ENCODE measurements at regions not wholly inside any gene's neighbourhood (a gene's known extent, or its start where the extent isn't known, plus 50 kb on each side); places are given as distances from the start of the nearest gene placed in this dataset.

GRCh38 chr1:82565146-82565545 is 764.4 kb downstream of the ADGRL2 start:
- H3K4me1 ChIP-seq (ENCODE audit: insufficient read depth, low read length): no peaks in the 10 kb centered on the region
- H3K27me3 ChIP-seq (ENCODE audit: insufficient read depth, low read length): no peaks in the 10 kb centered on the region
- H3K4me3 ChIP-seq (ENCODE audit: low read length): no peak overlapping the region
- no peaks in the 10 kb centered on the region for H3K9me3 ChIP-seq (ENCODE audit: low read depth, low read length)

- H3K4me3 ChIP-seq (ENCODE audit: low read length): no peak overlapping the region
- no peaks in the 10 kb centered on the region for H3K27me3 ChIP-seq (ENCODE audit: insufficient read depth, low read length)
- H3K9me3 ChIP-seq (ENCODE audit: low read depth, low read length): no peaks in the 10 kb centered on the region
- no peaks in the 10 kb centered on the region for H3K4me1 ChIP-seq (ENCODE audit: insufficient read depth, low read length)
These were observed 763.6 kb downstream of the ADGRL2 start for GRCh38 chr1:82564333-82564732.

- Histone ChIP-seq H3K4me1 (ENCODE audit: insufficient read depth, low read length) (no peaks in the 10 kb centered on the region), H3K4me3 (ENCODE audit: low read length) (no peak overlapping the region), H3K27me3 (ENCODE audit: insufficient read depth, low read length) (no peaks in the 10 kb centered on the region), H3K9me3 (ENCODE audit: low read depth, low read length) (no peaks in the 10 kb centered on the region)
These were observed 761.7 kb downstream of the ADGRL2 start for GRCh38 chr1:82562448-82562847.

- Histone ChIP-seq H3K27me3 (ENCODE audit: insufficient read depth, low read length) (no peaks in the 10 kb centered on the region), H3K4me3 (ENCODE audit: low read length) (no peak overlapping the region), H3K4me1 (ENCODE audit: insufficient read depth, low read length) (no peaks in the 10 kb centered on the region), H3K9me3 (ENCODE audit: low read depth, low read length) (no peaks in the 10 kb centered on the region)
These were observed 759.8 kb downstream of the ADGRL2 start for GRCh38 chr1:82560566-82560965.

- no peak overlapping the region for H3K4me3 ChIP-seq (ENCODE audit: low read length)
- no peaks in the 10 kb centered on the region for H3K4me1 ChIP-seq (ENCODE audit: insufficient read depth, low read length)
- H3K9me3 ChIP-seq (ENCODE audit: low read depth, low read length): no peaks in the 10 kb centered on the region
- no peaks in the 10 kb centered on the region for H3K27me3 ChIP-seq (ENCODE audit: insufficient read depth, low read length)
These were observed 754.8 kb downstream of the ADGRL2 start for GRCh38 chr1:82555501-82555900.

GRCh38 chr1:82549841-82550240 is 749.1 kb downstream of the ADGRL2 start:
- Histone ChIP-seq H3K9me3 (ENCODE audit: low read depth, low read length) (no peaks in the 10 kb centered on the region), H3K27me3 (ENCODE audit: insufficient read depth, low read length) (no peaks in the 10 kb centered on the region), H3K4me3 (ENCODE audit: low read length) (no peak overlapping the region), H3K4me1 (ENCODE audit: insufficient read depth, low read length) (no peaks in the 10 kb centered on the region)

GRCh38 chr1:82542766-82543165 is 742.0 kb downstream of the ADGRL2 start:
- peaks cover 12% of the 10 kb centered on the region for H3K9me3 ChIP-seq (ENCODE audit: low read depth, low read length)
- no peaks in the 10 kb centered on the region for H3K27me3 ChIP-seq (ENCODE audit: insufficient read depth, low read length)
- H3K4me3 ChIP-seq (ENCODE audit: low read length): no peak overlapping the region
- H3K4me1 ChIP-seq (ENCODE audit: insufficient read depth, low read length): no peaks in the 10 kb centered on the region

- no peaks in the 10 kb centered on the region for H3K4me1 ChIP-seq (ENCODE audit: insufficient read depth, low read length)
- no peaks in the 10 kb centered on the region for H3K27me3 ChIP-seq (ENCODE audit: insufficient read depth, low read length)
- no peak overlapping the region for H3K4me3 ChIP-seq (ENCODE audit: low read length)
- peaks cover 12% of the 10 kb centered on the region for H3K9me3 ChIP-seq (ENCODE audit: low read depth, low read length)
These were observed 741.4 kb downstream of the ADGRL2 start for GRCh38 chr1:82542141-82542540.

GRCh38 chr1:82540006-82540405 is 739.3 kb downstream of the ADGRL2 start:
- H3K9me3 ChIP-seq (ENCODE audit: low read depth, low read length): peaks cover 12% of the 10 kb centered on the region
- no peak overlapping the region for H3K4me3 ChIP-seq (ENCODE audit: low read length)

GRCh38 chr1:82538876-82539275 is 738.1 kb downstream of the ADGRL2 start:
- H3K4me1 ChIP-seq (ENCODE audit: insufficient read depth, low read length): no peaks in the 10 kb centered on the region
- H3K27me3 ChIP-seq (ENCODE audit: insufficient read depth, low read length): no peaks in the 10 kb centered on the region
- H3K4me3 ChIP-seq (ENCODE audit: low read length): no peak overlapping the region
- H3K9me3 ChIP-seq (ENCODE audit: low read depth, low read length): peaks cover 12% of the 10 kb centered on the region

More at GRCh38 chr1:82540006-82540405, 739.3 kb downstream of the ADGRL2 start:
- H3K27me3 ChIP-seq (ENCODE audit: insufficient read depth, low read length): no peaks in the 10 kb centered on the region
- H3K4me1 ChIP-seq (ENCODE audit: insufficient read depth, low read length): no peaks in the 10 kb centered on the region

- no peaks in the 10 kb centered on the region for H3K27me3 ChIP-seq (ENCODE audit: insufficient read depth, low read length)
- H3K9me3 ChIP-seq (ENCODE audit: low read depth, low read length): no peaks in the 10 kb centered on the region
- no peak overlapping the region for H3K4me3 ChIP-seq (ENCODE audit: low read length)
These were observed 734.3 kb downstream of the ADGRL2 start for GRCh38 chr1:82534996-82535395.

GRCh38 chr1:82525378-82525777 is 724.6 kb downstream of the ADGRL2 start:
- Histone ChIP-seq H3K4me1 (ENCODE audit: insufficient read depth, low read length) (no peaks in the 10 kb centered on the region), H3K27me3 (ENCODE audit: insufficient read depth, low read length) (no peaks in the 10 kb centered on the region), H3K9me3 (ENCODE audit: low read depth, low read length) (no peaks in the 10 kb centered on the region), H3K4me3 (ENCODE audit: low read length) (no peak overlapping the region)

More at GRCh38 chr1:82534996-82535395, 734.3 kb downstream of the ADGRL2 start:
- no peaks in the 10 kb centered on the region for H3K4me1 ChIP-seq (ENCODE audit: insufficient read depth, low read length)

GRCh38 chr1:82520611-82521010 is 719.9 kb downstream of the ADGRL2 start:
- H3K4me1 ChIP-seq (ENCODE audit: insufficient read depth, low read length): no peaks in the 10 kb centered on the region
- H3K4me3 ChIP-seq (ENCODE audit: low read length): no peak overlapping the region
- H3K27me3 ChIP-seq (ENCODE audit: insufficient read depth, low read length): no peaks in the 10 kb centered on the region
- H3K9me3 ChIP-seq (ENCODE audit: low read depth, low read length): no peaks in the 10 kb centered on the region

GRCh38 chr1:82517586-82517985 is 716.9 kb downstream of the ADGRL2 start:
- Histone ChIP-seq H3K4me1 (ENCODE audit: insufficient read depth, low read length) (no peaks in the 10 kb centered on the region), H3K9me3 (ENCODE audit: low read depth, low read length) (no peaks in the 10 kb centered on the region), H3K27me3 (ENCODE audit: insufficient read depth, low read length) (no peaks in the 10 kb centered on the region), H3K4me3 (ENCODE audit: low read length) (no peak overlapping the region)

GRCh38 chr1:82515650-82516049 is 714.9 kb downstream of the ADGRL2 start:
- no peaks in the 10 kb centered on the region for H3K4me1 ChIP-seq (ENCODE audit: insufficient read depth, low read length)
- no peaks in the 10 kb centered on the region for H3K27me3 ChIP-seq (ENCODE audit: insufficient read depth, low read length)
- no peak overlapping the region for H3K4me3 ChIP-seq (ENCODE audit: low read length)
- H3K9me3 ChIP-seq (ENCODE audit: low read depth, low read length): no peaks in the 10 kb centered on the region

- Histone ChIP-seq H3K4me1 (ENCODE audit: insufficient read depth, low read length) (no peaks in the 10 kb centered on the region), H3K4me3 (ENCODE audit: low read length) (no peak overlapping the region), H3K27me3 (ENCODE audit: insufficient read depth, low read length) (no peaks in the 10 kb centered on the region), H3K9me3 (ENCODE audit: low read depth, low read length) (no peaks in the 10 kb centered on the region)
These were observed 710.7 kb downstream of the ADGRL2 start for GRCh38 chr1:82511441-82511840.

GRCh38 chr1:82510431-82510830 is 709.7 kb downstream of the ADGRL2 start:
- Histone ChIP-seq H3K9me3 (ENCODE audit: low read depth, low read length) (no peaks in the 10 kb centered on the region), H3K27me3 (ENCODE audit: insufficient read depth, low read length) (no peaks in the 10 kb centered on the region), H3K4me1 (ENCODE audit: insufficient read depth, low read length) (no peaks in the 10 kb centered on the region), H3K4me3 (ENCODE audit: low read length) (no peak overlapping the region)
